ENCODE measurements at regions not wholly inside any gene's neighbourhood (a gene's known extent, or its start where the extent isn't known, plus 50 kb on each side); places are given as distances from the start of the nearest gene placed in this dataset.

DNA sequence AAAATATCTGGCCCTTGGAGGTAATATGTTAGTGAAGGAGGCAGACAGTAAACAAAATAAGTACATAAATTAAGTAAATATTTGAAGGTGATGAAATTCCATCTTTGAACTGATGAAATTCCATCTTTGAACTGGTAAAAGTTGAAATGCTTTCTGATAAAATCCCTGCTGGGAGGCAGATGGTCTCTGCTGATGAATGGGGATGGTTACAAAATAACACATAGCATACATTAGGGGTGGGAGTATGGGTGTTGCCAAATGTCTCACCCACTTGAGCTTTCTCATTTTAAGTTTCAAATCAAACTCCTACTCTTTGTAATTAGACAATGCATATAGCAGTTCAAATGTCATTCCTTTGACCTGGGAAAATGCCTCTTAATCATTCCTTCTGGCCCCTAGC lies 77.5 kb upstream of the SORCS3 start:
- DNase-seq (ENCODE audit: extremely low read depth in 1 of 11, low read depth in 9 of 11, low spot score in 4 of 11), result no peak

DNA sequence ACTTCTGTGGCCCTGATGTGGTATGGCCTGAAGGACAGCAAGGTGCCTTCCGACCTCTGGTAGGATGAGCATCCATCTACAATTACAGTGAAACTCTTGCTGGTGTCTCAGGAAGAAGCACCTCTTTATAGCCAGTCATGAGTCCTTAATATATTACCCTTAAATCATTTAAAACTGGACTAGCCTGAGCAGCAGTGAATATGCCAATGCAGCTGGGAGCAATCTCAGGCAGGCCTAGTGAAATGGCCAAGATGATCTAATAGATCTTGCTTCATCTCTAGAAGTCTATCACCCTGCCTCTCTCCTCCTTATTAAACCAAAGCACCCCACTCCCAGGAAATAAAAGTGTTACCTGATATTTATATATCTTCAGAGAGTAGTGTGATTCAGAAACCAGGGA lies 66.7 kb upstream of the SORCS3 start:
- no peak for DNase-seq (ENCODE audit: extremely low read depth in 1 of 11, low read depth in 9 of 11, low spot score in 4 of 11)

DNA sequence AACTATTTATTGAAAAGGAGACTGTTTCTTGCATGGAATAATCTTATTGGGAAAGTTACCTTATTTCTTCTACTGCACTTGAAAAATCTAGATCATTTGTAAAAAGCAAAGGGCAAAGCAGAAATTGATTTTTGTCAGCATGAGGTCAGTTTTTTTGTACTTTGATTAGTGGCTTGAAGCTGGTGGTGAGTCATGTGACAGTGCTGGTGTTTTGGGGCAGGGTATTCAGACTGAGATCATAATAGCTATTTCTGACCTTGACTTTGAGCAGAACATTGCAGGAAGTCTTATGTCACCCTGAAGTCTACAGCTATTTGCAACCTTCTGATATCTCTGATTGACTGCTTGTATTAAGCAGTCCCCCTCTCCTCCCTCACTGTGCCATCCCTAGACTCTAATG lies 66.3 kb upstream of the SORCS3 start:
- DNase-seq (ENCODE audit: extremely low read depth in 1 of 11, low read depth in 9 of 11, low spot score in 4 of 11), result no peak

DNA sequence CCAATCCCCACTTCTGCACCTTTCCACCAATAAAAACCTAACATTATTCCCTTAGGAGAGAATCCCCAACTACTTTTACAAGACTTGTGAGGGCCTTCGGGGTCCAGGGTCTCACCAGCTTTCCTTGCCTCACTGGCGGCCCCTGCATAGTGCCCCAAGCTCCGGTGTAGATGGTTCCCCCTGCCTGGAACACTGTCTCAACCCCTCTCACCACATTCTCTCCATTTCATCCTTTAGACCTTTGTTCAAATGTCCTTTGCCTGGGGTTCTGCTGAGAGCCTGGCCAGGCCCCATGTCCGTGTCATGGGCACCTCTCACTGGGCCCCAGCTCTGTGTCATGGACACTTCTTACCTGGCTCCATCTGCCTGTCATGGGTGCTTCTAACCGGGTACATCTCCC lies 64.5 kb upstream of the SORCS3 start:
- DNase-seq (ENCODE audit: extremely low read depth in 1 of 11, low read depth in 9 of 11, low spot score in 4 of 11), result no peak

DNA sequence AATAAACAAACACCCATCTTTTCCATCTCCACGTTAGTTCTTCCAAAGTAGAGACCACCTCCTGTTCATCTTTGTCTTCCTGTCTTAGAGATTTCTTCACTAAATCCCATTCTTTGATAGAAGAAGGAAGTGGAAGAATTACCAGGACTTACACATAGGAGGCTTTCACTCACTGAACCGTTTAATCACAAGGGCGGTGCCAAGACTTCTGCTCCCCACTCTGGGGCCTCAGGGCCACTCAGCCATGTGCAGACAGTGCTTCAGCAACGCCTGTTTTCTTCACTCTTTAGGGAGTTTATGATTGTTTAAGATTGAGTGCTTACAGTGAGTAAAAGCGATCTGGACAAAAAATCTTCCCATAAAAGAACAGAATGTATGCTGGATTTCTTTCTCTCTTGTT lies 63.9 kb upstream of the SORCS3 start:
- DNase-seq (ENCODE audit: extremely low read depth in 1 of 11, low read depth in 9 of 11, low spot score in 4 of 11), result no peak

DNA sequence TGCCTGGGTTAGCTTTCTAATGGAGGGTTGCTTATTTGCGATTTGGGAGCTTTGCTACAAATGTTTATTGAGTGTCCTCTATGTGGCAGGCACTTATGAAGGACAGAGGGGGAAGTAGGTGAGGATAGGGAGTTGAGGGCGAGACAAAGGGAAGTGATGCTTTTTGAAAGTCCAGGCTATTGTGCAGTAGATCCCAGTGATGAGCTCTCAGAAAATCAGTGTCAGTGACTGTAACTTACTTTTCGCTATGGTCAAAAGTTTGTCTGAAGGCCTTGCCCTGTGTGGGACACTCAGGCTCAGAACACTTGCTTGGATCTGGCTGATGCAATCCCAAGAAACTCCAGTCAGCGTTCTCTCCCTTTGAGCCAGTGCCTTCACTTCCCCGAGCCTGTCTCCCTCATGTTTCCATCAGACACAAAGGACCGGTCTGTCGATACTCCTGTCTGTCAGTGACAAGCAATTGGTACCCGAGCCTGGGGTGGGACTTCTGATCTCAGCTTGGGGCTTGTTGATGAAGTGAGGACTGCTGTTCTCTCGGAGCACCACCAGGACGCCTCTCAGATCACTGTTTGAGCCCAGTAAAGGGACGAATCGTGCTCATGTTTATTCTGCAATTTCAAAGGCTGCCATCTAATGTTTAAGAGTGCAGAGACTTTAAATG lies 63.1 kb upstream of the SORCS3 start:
- DNase-seq (ENCODE audit: extremely low read depth in 1 of 11, low read depth in 9 of 11, low spot score in 4 of 11), result no peak

DNA sequence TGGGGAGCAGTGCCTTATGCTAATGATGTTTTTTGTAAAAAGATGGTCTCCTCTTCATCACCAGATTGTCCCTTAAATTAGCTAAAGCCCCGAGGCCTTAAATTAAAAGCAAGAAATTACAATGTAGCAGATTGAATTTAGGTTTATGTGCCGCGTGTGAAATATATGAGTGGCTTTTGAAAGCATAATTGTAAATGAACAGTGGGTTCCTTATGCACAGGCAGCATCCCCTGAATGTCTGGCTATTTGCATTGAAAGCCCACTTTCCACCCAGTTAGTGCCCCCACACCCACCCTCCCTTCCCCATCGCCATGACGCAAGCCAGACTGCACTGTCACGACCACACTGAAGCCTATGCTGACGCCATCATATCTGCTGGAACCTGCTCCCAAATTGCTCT lies 62.4 kb upstream of the SORCS3 start:
- no peak for DNase-seq (ENCODE audit: extremely low read depth in 1 of 11, low read depth in 9 of 11, low spot score in 4 of 11)

DNA sequence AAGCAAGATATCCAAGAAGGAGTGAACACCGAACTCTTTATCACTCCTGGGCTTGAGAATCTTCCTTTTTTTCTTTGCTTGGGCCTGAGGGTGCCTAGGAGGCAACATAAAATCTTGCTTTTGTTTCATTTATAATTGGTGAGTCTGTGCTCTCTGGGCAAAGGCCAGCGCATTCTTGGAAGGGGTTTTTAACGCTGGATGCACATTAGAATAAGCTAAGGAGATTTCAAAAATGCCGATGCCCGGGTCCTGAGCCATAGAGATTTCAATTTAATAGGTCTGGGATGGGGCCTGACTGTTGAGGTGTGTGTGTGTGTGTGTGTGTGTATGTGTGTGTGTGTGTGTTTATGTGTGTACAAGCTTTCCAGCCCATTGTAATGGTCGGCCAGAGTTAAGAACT lies 62.0 kb upstream of the SORCS3 start:
- no peak for DNase-seq (ENCODE audit: extremely low read depth in 1 of 11, low read depth in 9 of 11, low spot score in 4 of 11)

DNA sequence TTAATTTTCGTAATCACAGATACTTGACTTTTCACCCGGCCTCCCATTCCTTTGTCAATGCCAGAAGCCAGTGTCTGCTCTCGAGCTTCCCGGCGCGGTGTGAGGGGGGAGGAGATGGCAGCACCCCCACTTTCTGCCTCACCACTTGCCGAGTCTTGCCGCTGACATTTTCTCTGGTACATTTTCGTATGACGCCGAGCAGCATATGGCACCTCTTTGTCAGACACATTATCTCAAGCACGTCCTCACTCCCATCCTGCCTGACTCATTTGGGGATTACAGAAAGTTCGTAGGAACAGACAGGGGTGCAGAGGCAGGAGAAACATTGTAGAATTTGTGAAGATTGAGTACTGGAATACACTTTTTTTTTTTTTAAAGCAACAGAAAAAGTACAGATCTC lies 60.8 kb upstream of the SORCS3 start:
- no peak for DNase-seq (ENCODE audit: extremely low read depth in 1 of 11, low read depth in 9 of 11, low spot score in 4 of 11)

DNA sequence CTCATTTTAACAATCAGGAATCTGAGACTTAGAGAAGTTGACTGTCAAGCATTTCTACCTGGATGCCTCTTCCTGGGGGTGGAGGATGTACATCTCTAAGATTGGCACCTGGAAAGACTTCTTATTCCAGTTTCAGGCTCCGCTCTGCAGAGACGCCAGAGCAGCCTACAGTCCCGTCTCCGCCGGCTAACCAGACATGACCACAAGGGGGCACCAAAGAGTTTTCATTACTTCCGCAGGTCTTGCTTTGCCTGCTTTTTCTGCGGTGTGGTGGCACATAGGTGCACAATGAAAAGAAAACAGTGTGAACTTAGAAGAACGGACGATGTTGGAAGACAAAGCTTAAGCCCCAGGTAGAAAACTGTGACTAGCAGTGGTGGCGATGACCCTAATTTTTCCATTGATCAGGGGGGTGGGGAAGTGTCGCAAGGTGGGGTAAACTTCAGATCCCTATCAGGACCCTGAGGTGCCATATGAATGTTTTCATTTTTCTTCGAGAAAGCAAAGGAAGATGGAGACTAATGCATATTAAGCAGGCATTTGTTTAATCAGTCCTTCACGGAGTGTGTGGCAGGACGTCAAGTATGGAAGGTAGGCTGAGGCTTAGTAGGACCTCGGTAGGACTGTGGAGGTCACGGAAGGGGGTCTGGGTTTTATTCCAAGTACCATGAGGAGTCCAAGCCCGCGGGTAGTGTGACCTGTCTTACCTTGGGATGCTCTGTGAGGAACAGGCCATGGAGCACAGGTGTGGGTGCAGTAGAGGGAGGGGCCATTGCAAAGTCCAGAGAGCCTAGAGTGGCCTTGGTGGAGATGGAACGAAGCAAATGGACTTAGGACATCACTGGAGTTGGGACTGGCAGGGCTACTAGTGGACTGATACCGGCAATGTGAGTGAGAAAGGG lies 60.1 kb upstream of the SORCS3 start:
- peak; percentile 41 to 76 (median 66) for DNase-seq (ENCODE audit: extremely low read depth in 1 of 11, low read depth in 9 of 11, low spot score in 4 of 11)

DNA sequence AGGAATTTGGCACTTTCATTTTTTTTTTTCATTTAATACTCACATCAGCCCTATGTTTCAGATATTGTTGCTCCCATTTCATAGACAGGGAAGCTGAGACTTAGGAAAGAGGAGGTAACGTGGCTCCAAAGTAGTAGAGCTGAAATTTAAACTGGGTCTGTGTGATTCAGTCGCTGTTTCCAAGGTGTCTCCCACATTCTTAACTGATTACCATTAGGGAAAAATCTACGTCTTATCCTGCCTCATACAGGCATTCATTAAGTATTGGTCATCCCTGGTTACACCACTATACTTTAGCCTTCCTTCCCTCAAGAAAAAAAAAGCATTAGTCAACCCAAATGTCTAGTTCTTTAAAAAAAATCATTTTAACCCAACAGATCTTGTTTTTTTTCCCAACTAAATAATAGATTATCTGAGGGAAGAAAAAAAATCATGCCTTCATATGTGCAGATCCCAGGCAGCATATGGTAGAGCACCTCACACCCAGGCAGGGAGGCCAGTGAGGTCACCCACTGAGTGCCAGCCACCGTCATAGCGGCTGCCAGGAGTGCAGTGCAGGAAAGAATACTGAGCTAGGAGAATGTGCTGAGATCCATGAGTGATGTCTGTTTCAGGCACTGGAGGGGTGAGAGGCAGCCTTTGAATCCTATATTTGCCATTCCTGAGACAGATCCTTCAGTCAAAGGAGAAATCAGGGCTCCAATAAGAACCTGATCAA lies 59.0 kb upstream of the SORCS3 start:
- DNase-seq (ENCODE audit: extremely low read depth in 1 of 11, low read depth in 9 of 11, low spot score in 4 of 11), result no peak

DNA sequence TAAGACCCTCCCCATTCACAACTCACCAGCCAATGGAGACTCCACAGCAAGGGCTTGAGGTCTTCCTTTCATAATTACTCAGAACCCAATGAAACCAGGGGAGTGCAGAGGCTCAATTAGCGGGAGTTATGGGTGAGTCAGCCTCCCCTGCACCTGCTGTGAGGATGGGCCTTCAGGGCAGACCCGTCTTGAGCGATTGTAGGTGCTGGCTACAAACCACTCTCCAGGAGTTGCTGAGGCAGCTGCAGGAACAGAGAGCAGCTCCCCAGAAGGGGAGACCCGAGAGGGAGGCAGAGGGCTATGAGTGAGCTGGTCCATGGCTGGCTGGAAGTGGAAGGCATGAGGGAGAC lies 58.5 kb upstream of the SORCS3 start:
- DNase-seq (ENCODE audit: extremely low read depth in 1 of 11, low read depth in 9 of 11, low spot score in 4 of 11), result no peak

DNA sequence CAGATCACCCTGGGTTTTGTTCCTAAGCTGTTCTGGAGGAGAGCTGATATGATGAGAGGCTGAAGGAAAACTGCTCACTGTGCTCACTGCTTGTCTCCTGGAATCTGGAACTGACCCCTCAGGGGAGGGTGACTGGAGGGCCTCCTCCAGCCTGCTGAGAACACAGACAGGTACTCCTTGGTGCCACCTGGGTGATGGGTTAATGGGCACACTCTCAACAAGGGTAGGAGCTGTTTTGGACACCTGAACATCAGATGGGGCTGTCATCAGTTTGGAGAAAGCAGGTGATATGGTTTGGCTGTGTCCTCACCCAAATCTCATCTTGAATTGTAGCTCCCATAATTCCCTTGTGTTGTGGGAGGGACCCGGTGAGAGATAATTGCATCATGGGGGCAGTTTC lies 58.1 kb upstream of the SORCS3 start:
- DNase-seq (ENCODE audit: extremely low read depth in 1 of 11, low read depth in 9 of 11, low spot score in 4 of 11), result no peak

DNA sequence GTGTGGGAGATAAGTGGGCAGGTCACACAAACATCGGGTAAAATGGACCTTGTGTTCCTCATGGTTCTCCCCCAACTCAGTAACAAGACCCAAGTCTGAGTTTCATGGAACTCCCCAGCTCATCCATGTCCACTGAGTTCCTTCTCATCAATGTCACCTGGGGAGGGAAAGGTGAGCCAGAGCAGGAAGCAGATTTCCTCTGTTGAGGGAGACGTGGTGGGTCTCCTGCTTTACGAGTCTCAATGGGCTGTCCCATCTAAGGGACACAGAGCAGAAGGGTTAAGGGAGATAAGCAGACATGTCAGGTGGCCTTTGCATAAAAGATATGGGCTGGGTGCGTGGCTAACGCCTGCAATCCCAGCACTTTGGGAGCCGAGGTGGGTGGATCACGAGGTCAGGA lies 56.5 kb upstream of the SORCS3 start:
- no peak for DNase-seq (ENCODE audit: extremely low read depth in 1 of 11, low read depth in 9 of 11, low spot score in 4 of 11)

DNA sequence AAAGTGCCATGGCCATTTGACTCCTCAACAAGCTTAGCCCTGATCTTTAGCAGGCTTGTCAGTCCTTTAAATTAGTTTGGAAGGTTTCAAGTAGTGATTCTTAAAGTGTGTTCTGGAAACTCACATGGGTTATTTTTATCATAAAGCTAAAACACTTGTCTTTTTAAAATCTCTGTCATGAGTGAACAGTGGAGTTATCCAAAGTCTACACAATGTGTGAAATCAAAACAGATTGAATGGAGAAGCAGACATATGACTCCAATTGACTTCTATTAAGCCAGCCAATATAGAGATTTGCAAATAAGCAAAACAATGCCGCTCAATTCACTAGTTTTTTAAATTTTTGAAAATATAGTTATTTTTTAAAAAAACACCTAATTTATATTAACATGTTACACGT lies 53.3 kb upstream of the SORCS3 start:
- DNase-seq (ENCODE audit: extremely low read depth in 1 of 11, low read depth in 9 of 11, low spot score in 4 of 11), result no peak

DNA sequence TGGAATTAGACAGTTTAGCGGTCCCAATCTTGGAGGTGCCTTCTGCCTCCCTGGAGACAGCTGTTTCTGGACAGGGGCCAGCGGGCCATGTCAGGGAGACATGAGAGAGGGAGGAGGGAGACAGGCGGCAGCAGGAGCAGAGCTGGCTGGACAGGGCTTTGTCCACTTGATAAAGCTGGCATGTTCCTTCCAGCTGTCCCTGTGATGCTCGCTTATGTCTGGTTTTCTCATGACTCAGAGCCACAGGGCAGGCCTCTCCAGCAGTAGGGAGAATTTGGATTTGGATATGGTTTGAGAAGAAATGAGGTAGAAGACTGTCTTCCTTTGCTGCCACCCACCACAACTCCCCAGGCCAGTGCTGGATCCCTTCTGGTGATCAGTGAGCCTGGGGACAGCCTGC lies 51.7 kb upstream of the SORCS3 start:
- no peak for DNase-seq (ENCODE audit: extremely low read depth in 1 of 11, low read depth in 9 of 11, low spot score in 4 of 11)

DNA sequence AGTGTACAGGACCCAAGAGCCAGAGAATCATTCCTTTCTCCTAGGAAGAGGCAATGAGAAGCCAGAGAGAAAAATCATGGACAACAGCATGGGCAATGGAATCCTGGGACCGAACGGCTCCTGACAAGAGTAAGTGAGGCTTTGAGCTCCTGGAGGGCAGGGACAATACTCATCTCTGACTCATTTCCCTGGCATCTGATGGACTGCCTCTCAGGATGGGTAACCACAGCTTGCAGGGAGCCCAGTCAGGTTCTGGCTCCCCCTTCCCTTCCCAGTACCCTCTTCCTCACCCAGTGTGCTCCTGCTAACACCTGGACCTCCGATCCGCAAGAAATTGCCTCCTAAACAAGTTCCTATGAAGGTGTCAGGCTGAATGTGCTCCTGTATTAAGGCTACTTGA lies 51.2 kb upstream of the SORCS3 start:
- no peak for DNase-seq (ENCODE audit: extremely low read depth in 1 of 11, low read depth in 9 of 11, low spot score in 4 of 11)

All from renal cortex interstitium (tissue), 11 donors.